GM18520 (cell line): ENCODE measurements at regions not wholly inside any gene's neighbourhood (a gene's known extent, or its start where the extent isn't known, plus 50 kb on each side); places are given as distances from the start of the nearest gene placed in this dataset.
"Not testable (repeated sequence)": the region's sequence is repeated elsewhere in the genome, so short reads cannot be mapped to it uniquely, and the experiment has no call there.

Experiments used
- ATAC-seq: cut with Tn5 transposase; IDR thresholded peaks from one replicate; pipeline ENCODE4 v1.9.1; 2021; ENCODE audit not compliant: unreplicated experiment

DNA sequence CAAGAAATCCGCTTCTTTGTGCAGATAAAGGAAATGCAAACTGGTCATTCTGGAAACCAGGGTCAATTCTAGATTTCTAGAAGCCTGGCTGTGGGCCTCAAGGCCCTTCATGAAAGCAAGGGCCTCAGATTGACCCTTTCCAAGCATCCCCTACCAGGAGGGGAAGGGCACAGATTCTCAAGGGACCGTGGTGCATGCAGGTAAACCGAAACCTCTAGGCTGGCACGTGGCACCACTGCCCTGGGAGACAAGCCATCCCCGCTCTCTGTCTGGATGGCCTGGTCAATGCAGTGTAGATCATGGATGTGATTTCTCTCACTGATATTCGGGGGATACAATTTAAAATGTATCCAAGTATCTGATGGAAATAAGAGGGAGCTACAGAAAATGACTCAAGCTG lies 69.4 kb downstream of the TOMM20 start:
- no peak for ATAC-seq

DNA sequence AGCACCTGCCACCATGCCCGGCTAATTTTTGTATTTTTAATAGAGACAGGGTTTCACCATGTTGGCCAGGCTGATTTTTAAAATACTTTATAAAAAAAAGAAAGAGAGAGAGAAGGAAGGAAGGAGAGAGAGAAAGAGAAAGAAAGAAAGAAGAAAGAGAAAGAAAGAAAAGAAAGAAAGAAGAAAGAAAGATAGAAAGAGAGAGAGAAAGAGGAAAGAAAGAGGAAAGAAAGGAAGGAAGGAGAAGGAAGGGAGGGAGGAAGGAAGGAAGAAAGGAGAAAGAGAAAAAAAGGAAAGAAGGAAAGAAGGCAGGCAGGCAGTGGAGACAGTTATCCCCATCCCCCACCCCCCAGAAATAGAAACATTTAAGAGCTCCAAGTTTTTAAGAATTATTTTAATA lies 69.9 kb downstream of the TOMM20 start:
- ATAC-seq, result no peak

- no peak for ATAC-seq
Observed at GRCh38 chr1:235057385-235058306, 71.0 kb downstream of the TOMM20 start.

DNA sequence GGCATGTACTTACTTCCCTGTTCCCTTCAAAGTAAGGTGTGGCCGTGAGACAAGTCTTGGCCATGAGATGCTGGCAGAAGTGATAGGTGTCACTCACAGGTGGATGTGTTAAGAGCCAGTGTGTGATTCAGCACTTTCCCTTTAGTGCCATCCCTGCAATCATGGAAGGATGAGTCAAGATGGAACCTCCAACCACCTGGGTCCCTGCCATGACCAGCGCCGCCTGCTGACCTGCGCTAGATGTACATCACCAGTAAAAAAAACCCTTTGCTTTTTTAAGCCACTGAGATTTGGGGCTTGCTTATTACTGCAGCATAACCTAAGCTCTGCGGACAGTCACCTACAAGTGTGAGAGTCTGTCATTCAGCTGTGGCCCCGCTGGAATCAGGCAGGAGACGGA lies 71.7 kb downstream of the TOMM20 start:
- ATAC-seq, result no peak

GRCh38 chr1:235054936-235055335 lies 73.7 kb downstream of the TOMM20 start:
- ATAC-seq, result no peak

DNA sequence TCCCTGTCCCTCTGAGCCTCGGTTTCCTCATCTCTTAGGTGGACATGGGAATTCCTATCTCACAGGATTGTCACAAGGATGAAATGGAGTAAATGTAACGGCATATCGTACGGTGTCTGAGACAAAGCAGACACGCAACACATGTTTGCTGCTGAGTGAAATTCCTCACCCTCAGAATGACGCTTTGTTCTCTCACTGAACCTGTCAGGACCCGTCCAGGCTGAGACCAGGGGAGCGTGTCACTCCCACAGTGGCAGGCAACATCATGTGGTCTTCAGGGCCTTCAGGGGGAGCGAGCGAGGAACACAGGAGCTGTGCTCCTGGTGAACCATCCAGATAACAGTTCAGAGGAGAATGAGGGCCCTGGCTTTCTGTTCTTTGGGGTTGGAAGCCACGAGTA lies 74.2 kb downstream of the TOMM20 start:
- no peak for ATAC-seq

DNA sequence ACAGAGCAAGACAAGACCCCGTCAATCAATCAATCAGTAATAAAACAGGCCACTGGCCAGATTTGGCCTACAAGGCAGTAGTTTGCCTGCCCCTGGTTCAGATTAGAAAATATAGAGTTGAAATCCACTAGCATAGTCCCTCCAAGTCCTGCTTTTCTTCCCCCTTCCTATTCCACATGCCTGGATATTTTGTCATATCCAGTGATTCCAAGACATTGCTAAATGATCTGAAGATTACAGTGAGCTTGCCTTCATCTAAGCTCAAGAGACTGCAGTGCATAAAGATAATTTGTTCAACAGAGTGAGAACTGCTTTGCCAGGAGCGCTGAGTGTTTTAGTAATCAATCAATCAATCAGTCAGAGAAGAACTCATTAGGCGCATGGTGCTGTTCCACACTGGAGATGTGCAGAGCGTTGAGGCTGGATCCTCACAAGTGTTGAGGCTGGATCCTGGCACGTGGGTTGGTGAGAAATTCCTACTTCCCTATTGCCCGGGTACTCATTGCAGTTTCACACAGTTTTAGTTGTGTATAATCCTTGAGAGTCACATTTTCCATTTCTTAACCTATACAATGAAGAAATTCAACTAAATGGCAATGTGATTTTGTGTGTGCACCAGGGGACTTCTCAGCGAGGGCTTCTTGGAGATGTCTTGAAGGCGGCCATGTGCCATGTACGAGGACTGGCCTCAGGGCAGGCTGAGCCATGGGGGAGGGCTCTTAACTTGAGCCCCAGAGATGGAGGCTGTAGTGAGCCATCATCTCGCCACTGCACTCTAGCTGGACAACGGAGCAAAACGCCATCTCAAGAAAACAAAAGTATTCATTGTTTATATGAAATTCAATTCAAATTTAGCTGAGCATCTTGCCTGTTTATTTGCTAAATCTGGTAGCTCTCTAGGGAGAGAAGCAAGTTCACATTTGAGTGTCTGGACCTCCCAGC lies 76.3 kb downstream of the TOMM20 start:
- ATAC-seq, result no peak

DNA sequence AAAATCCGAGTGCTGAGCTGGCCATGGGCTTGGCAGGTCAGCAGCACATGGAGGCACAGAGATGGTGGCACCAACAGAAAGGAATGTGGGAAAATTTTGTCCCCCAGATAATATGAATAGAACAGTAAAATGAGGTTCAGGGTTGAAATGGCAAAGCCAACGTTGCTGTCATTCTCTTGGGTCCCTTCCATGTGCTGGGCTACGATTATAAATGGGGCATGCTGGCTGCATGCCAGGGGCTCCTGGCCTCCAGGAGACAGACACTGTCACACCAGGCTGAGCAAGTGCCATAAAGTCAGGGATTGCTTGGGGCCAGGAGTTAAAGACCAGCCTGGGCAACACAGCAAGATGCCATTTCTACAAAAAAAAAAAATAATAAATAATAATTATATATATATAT lies 77.1 kb downstream of the TOMM20 start:
- no peak for ATAC-seq

DNA sequence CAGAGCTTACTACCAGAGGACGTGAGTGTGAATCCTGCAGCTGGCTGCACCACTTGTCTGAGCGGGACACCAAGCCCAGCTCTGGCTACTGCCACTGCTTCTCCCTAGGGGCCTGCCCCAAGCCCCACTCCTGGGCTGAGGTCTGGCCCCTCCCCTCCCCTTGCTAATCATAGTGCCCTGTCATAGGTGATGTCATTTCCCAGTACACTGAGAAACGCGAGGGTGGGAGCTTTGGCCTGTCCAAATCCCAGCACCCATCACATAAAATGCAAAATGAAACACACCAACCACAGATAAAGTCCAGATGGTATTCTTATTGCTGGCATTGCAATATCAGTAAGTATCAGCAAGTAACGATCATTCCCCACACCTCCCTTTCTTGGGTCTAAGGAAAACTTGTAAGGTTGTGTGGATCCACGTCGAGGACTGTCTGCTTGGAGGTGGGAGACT lies 77.7 kb downstream of the TOMM20 start:
- no peak for ATAC-seq

- not testable (repeated sequence) for ATAC-seq
Observed at GRCh38 chr1:235049716-235050378, 78.8 kb downstream of the TOMM20 start.

GRCh38 chr1:235049217-235049616 lies 79.4 kb downstream of the TOMM20 start:
- no peak for ATAC-seq

DNA sequence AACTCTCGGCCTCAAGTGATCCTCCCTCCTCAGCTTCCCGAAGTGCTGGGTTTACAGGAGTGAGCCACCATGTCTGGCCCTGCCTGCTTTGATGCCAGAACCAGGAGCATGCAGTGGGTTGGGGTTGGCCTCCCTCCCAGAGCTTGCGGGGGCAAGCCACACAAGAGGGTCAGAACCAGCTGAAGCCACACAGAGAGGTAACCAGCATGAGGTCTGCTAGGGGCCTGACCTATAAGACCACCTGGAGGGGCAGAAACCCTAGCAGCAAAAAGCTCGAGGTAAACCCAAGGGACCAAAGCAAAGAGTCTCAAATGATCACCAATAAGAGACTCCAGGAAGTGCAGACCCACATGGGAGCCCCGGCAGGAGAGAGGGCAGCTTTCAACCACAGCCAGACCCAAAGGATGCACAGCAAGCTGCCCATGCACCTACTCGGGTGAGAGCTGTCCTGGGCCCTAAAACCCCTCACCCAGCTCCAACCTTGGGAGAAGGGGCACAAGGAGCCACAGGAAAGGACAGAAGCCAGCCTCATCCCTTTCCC lies 81.2 kb downstream of the TOMM20 start:
- ATAC-seq, result no peak

GRCh38 chr1:235045921-235046601 lies 82.6 kb downstream of the TOMM20 start:
- no peak for ATAC-seq

- ATAC-seq, result no peak
Observed at GRCh38 chr1:235045034-235045690, 83.5 kb downstream of the TOMM20 start.

DNA sequence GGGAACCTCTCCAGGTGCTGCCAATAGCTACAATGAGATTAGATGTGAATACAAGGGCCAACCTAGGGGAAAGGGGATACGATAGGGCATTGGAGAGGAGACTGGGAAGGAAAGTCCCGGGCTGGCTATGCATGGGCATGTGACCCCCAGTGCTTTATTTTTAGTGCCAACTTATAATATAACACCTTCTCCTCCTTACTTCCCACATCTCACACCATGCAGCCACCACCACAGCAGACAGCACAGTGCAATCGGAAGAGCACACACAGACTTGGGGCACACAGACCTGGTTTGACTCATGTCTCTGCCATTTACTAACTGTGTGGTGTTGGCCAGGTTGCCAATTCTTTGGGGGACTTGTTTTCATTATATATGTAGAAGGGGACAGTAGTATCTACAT lies 85.4 kb downstream of the TOMM20 start:
- ATAC-seq, result no peak

DNA sequence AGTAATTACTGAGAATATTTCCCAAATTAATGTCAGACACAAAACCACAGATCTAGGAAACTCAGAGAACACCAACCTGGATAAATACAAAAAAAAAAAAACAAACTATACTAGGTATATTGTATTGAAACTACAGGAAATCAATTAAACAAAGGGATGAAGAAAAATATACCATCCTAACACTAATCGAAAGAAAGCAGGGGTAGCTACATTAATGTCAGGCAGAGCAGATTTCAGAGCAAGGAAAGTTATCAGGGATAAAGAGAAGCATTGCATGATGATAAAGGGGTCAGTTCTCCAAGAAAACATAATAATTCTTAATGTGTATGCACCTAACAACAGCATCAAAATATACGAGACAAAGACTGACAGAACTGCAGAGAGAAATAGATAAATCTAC lies 89.9 kb downstream of the TOMM20 start:
- ATAC-seq, result no peak

DNA sequence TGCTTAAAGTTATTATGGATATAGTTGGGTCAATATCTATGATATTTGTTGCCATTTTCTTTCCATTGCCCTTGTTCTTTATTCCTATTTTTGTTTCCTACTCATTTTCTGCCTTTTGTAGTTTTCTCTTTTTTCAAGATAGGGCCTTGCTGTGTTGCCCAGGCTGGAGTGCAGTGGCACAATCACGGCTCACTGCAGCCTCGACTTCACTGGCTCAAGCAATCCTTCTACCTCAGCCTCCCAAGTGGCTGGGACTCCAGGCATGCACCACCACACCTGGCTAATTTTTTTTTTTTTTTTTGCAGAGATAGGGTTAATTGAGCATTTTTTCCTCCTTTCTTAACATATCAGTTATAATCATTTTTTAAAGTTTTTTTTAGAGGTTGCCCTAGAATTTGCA lies 92.7 kb downstream of the TOMM20 start:
- no peak for ATAC-seq

DNA sequence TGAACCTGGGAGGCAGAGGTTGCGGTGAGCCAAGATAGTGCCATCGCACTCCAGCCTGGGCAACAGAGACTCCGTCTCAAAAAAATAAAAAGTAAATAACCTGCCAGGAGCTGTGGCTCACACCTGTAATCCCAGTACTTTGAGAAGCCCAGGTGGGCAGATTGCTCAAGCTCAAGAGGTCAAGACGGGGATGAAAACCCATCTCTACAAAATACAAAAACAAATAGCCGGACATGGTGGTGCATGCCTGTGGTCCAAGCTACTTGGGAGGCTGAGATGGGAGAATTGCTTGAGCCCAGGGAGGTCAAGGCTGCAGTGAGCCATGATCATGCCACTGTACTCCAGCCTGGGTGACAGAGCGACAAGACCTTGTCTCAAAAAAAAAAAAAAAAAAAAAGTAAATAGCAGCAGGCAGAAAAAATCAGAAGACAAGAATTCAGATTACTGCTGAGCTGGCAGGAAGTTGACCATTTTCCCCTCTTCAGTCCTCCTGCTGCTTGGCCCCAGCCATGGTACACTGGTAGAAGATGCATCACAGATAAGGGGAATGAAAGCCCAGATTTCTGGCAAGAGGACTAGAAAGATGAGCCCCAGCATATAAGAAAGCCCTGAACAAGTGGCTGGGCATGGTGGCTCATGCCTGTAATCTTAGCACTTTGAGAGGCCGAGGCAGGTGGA lies 97.6 kb downstream of the TOMM20 start:
- ATAC-seq, result no peak

- ATAC-seq, result no peak
Observed at GRCh38 chr1:235027862-235028250, 100.8 kb downstream of the TOMM20 start.
